Fibroblast of lung (primary cell): ENCODE measurements at regions not wholly inside any gene's neighbourhood (a gene's known extent, or its start where the extent isn't known, plus 50 kb on each side); places are given as distances from the start of the nearest gene placed in this dataset.

ENCODE experiments used
- EZH2 ChIP-seq: IDR thresholded peaks from 2 replicates; pipeline ENCODE4 v1.5.1; 2012; ENCODE audit warnings: low read length, control low read depth, mild to moderate bottlenecking; ENCODE audit errors: missing control alignments
- TF ChIP-seq, protein P1 (sequence below), 2 donors: IDR thresholded peaks in 1 of 2; conservative IDR thresholded peaks in 1 of 2; 1 replicate in 1 of 2; 2 replicates in 1 of 2; pipeline ENCODE4 v1.5.1; 2011 to 2012; ENCODE audit warnings: low read length in 2 of 2, control low read depth in 1 of 2, inconsistent platforms in 1 of 2, low read depth in 1 of 2, mild to moderate bottlenecking in 1 of 2

GRCh38 chr15:93989440-93989998, 241.8 kb upstream of the MCTP2 start:
- TF ChIP-seq, protein P1, sequence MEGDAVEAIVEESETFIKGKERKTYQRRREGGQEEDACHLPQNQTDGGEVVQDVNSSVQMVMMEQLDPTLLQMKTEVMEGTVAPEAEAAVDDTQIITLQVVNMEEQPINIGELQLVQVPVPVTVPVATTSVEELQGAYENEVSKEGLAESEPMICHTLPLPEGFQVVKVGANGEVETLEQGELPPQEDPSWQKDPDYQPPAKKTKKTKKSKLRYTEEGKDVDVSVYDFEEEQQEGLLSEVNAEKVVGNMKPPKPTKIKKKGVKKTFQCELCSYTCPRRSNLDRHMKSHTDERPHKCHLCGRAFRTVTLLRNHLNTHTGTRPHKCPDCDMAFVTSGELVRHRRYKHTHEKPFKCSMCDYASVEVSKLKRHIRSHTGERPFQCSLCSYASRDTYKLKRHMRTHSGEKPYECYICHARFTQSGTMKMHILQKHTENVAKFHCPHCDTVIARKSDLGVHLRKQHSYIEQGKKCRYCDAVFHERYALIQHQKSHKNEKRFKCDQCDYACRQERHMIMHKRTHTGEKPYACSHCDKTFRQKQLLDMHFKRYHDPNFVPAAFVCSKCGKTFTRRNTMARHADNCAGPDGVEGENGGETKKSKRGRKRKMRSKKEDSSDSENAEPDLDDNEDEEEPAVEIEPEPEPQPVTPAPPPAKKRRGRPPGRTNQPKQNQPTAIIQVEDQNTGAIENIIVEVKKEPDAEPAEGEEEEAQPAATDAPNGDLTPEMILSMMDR (conservative IDR thresholded peaks at IDR 0.05 in 1 of 2, IDR thresholded peaks at IDR 0.05 in 1 of 2; ENCODE audit: low read depth in 1 of 2, low read length in 2 of 2) = no peak
- no peak for TF ChIP-seq EZH2
